Cardiac muscle cell (in vitro differentiated cells and primary cell): ENCODE measurements at regions not wholly inside any gene's neighbourhood (a gene's known extent, or its start where the extent isn't known, plus 50 kb on each side); places are given as distances from the start of the nearest gene placed in this dataset.

Experiments used
- DNase-seq, 2 donors: peaks; one replicate each; pipeline versions ENCODE4 v3.0.0 to v3.0.0-alpha.2; 2010 to 2017; ENCODE audit warnings: low read depth in 1 of 2, low spot score in 1 of 2
- H3K27ac ChIP-seq: fragments of 200-600 bp; sonication (generic); 2 replicates; pipeline ENCODE4 v1.5.1; 2016
- H3K27me3 ChIP-seq: fragments of 200-600 bp; sonication (generic); 2 replicates; pipeline ENCODE4 v1.6.0; 2016; ENCODE audit warnings: control low read depth
- H3K36me3 ChIP-seq: fragments of 200-600 bp; sonication (generic); 2 replicates; pipeline ENCODE4 v1.5.1; 2016; ENCODE audit warnings: control low read depth
- H3K4me1 ChIP-seq: fragments of 200-600 bp; sonication (generic); 2 replicates; pipeline ENCODE4 v1.8.1; 2017; ENCODE audit warnings: low read depth, mild to moderate bottlenecking, mixed run types
- H3K4me3 ChIP-seq: fragments of 200-600 bp; sonication (generic); 2 replicates; pipeline ENCODE4 v1.5.1; 2016; ENCODE audit warnings: mild to moderate bottlenecking
- H3K9me3 ChIP-seq: fragments of 200-600 bp; sonication (generic); 2 replicates; pipeline ENCODE4 v1.5.1; 2017; ENCODE audit warnings: low read depth, mild to moderate bottlenecking, control low read depth
- TF ChIP-seq, protein P1 (sequence below): IDR thresholded peaks from 2 replicates; pipeline ENCODE4 v1.5.1; 2012; ENCODE audit warnings: low read depth, mild to moderate bottlenecking, low read length

- no peak overlapping the region for H3K27ac ChIP-seq
- H3K36me3 ChIP-seq: no peaks in the 10 kb centered on the region
- DNase-seq: peak in 1 of 2 donors; percentile 53
- no peaks in the 10 kb centered on the region for H3K27me3 ChIP-seq
- H3K4me3 ChIP-seq: no peak overlapping the region
- H3K4me1 ChIP-seq: no peaks in the 10 kb centered on the region
- no peaks in the 10 kb centered on the region for H3K9me3 ChIP-seq
- TF ChIP-seq, protein P1, sequence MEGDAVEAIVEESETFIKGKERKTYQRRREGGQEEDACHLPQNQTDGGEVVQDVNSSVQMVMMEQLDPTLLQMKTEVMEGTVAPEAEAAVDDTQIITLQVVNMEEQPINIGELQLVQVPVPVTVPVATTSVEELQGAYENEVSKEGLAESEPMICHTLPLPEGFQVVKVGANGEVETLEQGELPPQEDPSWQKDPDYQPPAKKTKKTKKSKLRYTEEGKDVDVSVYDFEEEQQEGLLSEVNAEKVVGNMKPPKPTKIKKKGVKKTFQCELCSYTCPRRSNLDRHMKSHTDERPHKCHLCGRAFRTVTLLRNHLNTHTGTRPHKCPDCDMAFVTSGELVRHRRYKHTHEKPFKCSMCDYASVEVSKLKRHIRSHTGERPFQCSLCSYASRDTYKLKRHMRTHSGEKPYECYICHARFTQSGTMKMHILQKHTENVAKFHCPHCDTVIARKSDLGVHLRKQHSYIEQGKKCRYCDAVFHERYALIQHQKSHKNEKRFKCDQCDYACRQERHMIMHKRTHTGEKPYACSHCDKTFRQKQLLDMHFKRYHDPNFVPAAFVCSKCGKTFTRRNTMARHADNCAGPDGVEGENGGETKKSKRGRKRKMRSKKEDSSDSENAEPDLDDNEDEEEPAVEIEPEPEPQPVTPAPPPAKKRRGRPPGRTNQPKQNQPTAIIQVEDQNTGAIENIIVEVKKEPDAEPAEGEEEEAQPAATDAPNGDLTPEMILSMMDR: no peak
Observed at GRCh38 chr18:44518666-44519065, 162.0 kb upstream of the SETBP1 start.

DNA sequence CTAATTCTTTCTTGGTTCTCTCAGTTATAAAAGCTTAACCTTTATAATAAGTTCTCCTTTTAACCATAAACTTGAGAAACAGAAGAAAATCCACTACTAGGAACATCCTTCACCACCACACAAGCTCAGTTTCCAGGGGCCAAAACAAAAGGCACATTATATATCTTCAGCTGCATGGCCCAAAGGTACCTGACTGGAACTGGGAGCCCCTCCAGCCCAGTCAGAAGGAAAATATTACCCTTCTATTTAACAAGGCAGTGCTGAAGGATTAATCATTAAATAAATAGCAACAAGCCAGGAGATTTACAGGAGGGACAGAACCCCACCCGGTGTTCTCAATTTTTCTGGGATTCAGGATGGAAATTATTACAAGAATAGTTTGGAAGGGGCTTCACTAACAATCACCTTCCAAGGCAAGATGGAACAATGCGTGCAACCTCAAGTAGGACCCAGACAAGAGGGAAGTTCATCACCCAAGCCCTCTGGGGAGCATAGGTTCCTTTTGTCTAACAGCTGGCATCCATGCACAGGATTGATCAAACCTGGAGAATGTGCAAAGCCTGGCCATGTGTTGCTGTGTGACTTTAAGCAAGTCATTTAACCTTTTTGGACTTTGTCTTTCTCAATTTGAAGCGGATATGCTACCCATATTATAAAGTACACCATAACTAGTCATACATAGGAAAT is 159.6 kb upstream of the SETBP1 start:
- Histone ChIP-seq H3K27me3 (no peaks in the 10 kb centered on the region), H3K36me3 (no peaks in the 10 kb centered on the region), H3K27ac (no peak overlapping the region), H3K4me1 (no peaks in the 10 kb centered on the region), H3K4me3 (no peak overlapping the region), H3K9me3 (no peaks in the 10 kb centered on the region)
- TF ChIP-seq, protein P1: no peak
- DNase-seq: no peak

DNA sequence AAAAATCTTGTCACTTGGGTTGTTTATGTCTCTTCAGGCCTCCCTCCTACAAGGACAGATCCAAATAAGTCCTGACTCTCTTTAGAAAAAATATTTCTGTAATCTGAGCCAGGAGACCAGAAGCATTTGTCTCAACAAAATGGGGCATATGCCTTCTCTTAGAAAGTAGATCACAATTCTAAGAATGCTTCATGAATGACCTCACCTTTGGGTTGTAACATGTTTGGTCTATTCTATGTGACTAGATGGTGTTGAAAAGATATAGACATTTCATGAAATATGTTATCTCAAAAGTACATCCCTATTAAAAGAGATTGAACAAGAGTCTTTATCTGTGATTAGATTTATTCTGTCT is 159.0 kb upstream of the SETBP1 start:
- Histone ChIP-seq H3K4me1 (no peaks in the 10 kb centered on the region), H3K9me3 (no peaks in the 10 kb centered on the region), H3K27me3 (no peaks in the 10 kb centered on the region), H3K36me3 (no peaks in the 10 kb centered on the region), H3K4me3 (no peak overlapping the region), H3K27ac (no peak overlapping the region)
- DNase-seq: no peak
- TF ChIP-seq, protein P1: no peak

- Histone ChIP-seq H3K36me3 (no peaks in the 10 kb centered on the region), H3K4me1 (no peaks in the 10 kb centered on the region), H3K27ac (no peak overlapping the region), H3K27me3 (no peaks in the 10 kb centered on the region), H3K9me3 (no peaks in the 10 kb centered on the region), H3K4me3 (no peak overlapping the region)
- TF ChIP-seq, protein P1: no peak
- DNase-seq: no peak
Observed at GRCh38 chr18:44526705-44527415, 153.8 kb upstream of the SETBP1 start.

- no peaks in the 10 kb centered on the region for H3K36me3 ChIP-seq
- DNase-seq: no peak
- no peak overlapping the region for H3K27ac ChIP-seq
- no peaks in the 10 kb centered on the region for H3K9me3 ChIP-seq
- no peaks in the 10 kb centered on the region for H3K27me3 ChIP-seq
- H3K4me3 ChIP-seq: no peak overlapping the region
- TF ChIP-seq, protein P1: no peak
- H3K4me1 ChIP-seq: peaks cover 3% of the 10 kb centered on the region
Observed at GRCh38 chr18:44533071-44533470, 147.6 kb upstream of the SETBP1 start.
